Endothelial cell (in vitro differentiated cells): ENCODE measurements at regions not wholly inside any gene's neighbourhood (a gene's known extent, or its start where the extent isn't known, plus 50 kb on each side); places are given as distances from the start of the nearest gene placed in this dataset.
A peak's percentile ranks its signal among the peaks of the same experiment; 100 is the strongest.

Source experiments
- DNase-seq: peaks from one replicate; pipeline ENCODE4 v3.0.0; 2021; ENCODE audit warnings: low spot score
- H3K27ac Mint-ChIP-seq: one replicate; pipeline ENCODE4 v1.8.0; 2021; ENCODE audit warnings: mixed read lengths, inconsistent platforms; ENCODE audit not compliant: unreplicated experiment
- H3K27me3 Mint-ChIP-seq: one replicate; pipeline ENCODE4 v1.8.0; 2021; ENCODE audit warnings: mild to moderate bottlenecking, moderate library complexity, mixed read lengths, inconsistent platforms; ENCODE audit not compliant: unreplicated experiment
- H3K36me3 Mint-ChIP-seq: one replicate; pipeline ENCODE4 v1.8.0; 2021; ENCODE audit warnings: mild to moderate bottlenecking, low read depth, mixed read lengths, inconsistent platforms; ENCODE audit not compliant: unreplicated experiment
- H3K4me1 Mint-ChIP-seq: one replicate; pipeline ENCODE4 v1.8.0; 2021; ENCODE audit warnings: mild to moderate bottlenecking, mixed read lengths, inconsistent platforms; ENCODE audit not compliant: unreplicated experiment
- H3K4me3 Mint-ChIP-seq: one replicate; pipeline ENCODE4 v1.8.0; 2021; ENCODE audit warnings: mild to moderate bottlenecking, mixed read lengths, inconsistent platforms; ENCODE audit not compliant: unreplicated experiment
- H3K9me3 Mint-ChIP-seq: one replicate; pipeline ENCODE4 v1.8.0; 2021; ENCODE audit warnings: mixed read lengths, inconsistent platforms; ENCODE audit not compliant: unreplicated experiment
- CTCF ChIP-seq: fragments of 200-600 bp; sonication (generic); IDR thresholded peaks from one replicate; pipeline ENCODE4 v1.5.0; 2021; ENCODE audit warnings: antibody characterized with exemption; ENCODE audit not compliant: unreplicated experiment

GRCh38 chr10:44292390-44293002, 92.4 kb downstream of the CXCL12 start:
- H3K4me3 Mint-ChIP-seq: peak overlapping the region; percentile 28
- H3K36me3 Mint-ChIP-seq: no peaks in the 10 kb centered on the region
- H3K9me3 Mint-ChIP-seq: no peaks in the 10 kb centered on the region
- DNase-seq: no peak
- TF ChIP-seq CTCF: no peak
- no peak overlapping the region for H3K27ac Mint-ChIP-seq
- no peaks in the 10 kb centered on the region for H3K27me3 Mint-ChIP-seq
- no peaks in the 10 kb centered on the region for H3K4me1 Mint-ChIP-seq

- TF ChIP-seq CTCF: no peak
- no peaks in the 10 kb centered on the region for H3K36me3 Mint-ChIP-seq
- H3K27me3 Mint-ChIP-seq: no peaks in the 10 kb centered on the region
- H3K27ac Mint-ChIP-seq: no peak overlapping the region
- H3K4me1 Mint-ChIP-seq: no peaks in the 10 kb centered on the region
- H3K4me3 Mint-ChIP-seq: no peak overlapping the region
- H3K9me3 Mint-ChIP-seq: no peaks in the 10 kb centered on the region
- DNase-seq: no peak
Measured at GRCh38 chr10:44291091-44291490, 93.8 kb downstream of the CXCL12 start.

- Mint-ChIP-seq H3K27me3 (no peaks in the 10 kb centered on the region), H3K27ac (no peak overlapping the region), H3K36me3 (no peaks in the 10 kb centered on the region), H3K9me3 (no peaks in the 10 kb centered on the region), H3K4me3 (no peak overlapping the region), H3K4me1 (no peaks in the 10 kb centered on the region)
- no peak for TF ChIP-seq CTCF
- DNase-seq: no peak
Measured at GRCh38 chr10:44289125-44289524, 95.8 kb downstream of the CXCL12 start.

- DNase-seq: no peak
- no peaks in the 10 kb centered on the region for H3K27me3 Mint-ChIP-seq
- H3K9me3 Mint-ChIP-seq: no peaks in the 10 kb centered on the region
- no peak overlapping the region for H3K4me3 Mint-ChIP-seq
- TF ChIP-seq CTCF: no peak
- H3K4me1 Mint-ChIP-seq: no peaks in the 10 kb centered on the region
- H3K27ac Mint-ChIP-seq: no peak overlapping the region
- no peaks in the 10 kb centered on the region for H3K36me3 Mint-ChIP-seq
Measured at GRCh38 chr10:44287408-44287807, 97.5 kb downstream of the CXCL12 start.

- H3K27me3 Mint-ChIP-seq: no peaks in the 10 kb centered on the region
- peaks cover 4% of the 10 kb centered on the region for H3K4me1 Mint-ChIP-seq
- no peak for DNase-seq
- H3K36me3 Mint-ChIP-seq: no peaks in the 10 kb centered on the region
- no peak overlapping the region for H3K27ac Mint-ChIP-seq
- TF ChIP-seq CTCF: no peak
- H3K9me3 Mint-ChIP-seq: no peaks in the 10 kb centered on the region
- no peak overlapping the region for H3K4me3 Mint-ChIP-seq
Measured at GRCh38 chr10:44284198-44285084, 100.5 kb downstream of the CXCL12 start.
